H9 (cell line): ENCODE measurements at regions not wholly inside any gene's neighbourhood (a gene's known extent, or its start where the extent isn't known, plus 50 kb on each side); places are given as distances from the start of the nearest gene placed in this dataset.

Experiments used
- DNase-seq: peaks from one replicate; pipeline ENCODE4 v3.0.0-alpha.2; 2017
- H2AFZ ChIP-seq: one replicate; pipeline ENCODE4 v1.6.1; 2013; ENCODE audit warnings: mild to moderate bottlenecking, low read length, control low read depth, moderate library complexity
- H2AK5ac ChIP-seq: 2 replicates; pipeline ENCODE4 v1.6.1; 2013; ENCODE audit warnings: low read length, control low read depth, mixed read lengths; ENCODE audit not compliant: insufficient read length
- H2BK120ac ChIP-seq: one replicate; pipeline ENCODE4 v1.6.1; 2013; ENCODE audit warnings: low read depth, mild to moderate bottlenecking, low read length, control low read depth, inconsistent platforms; ENCODE audit not compliant: poor library complexity, severe bottlenecking
- H2BK12ac ChIP-seq: 2 replicates; pipeline ENCODE4 v1.6.1; 2013; ENCODE audit warnings: low read length, control low read depth, mixed read lengths, low read depth; ENCODE audit not compliant: insufficient read length
- H2BK15ac ChIP-seq: 2 replicates; pipeline ENCODE4 v1.6.1; 2013; ENCODE audit warnings: low read depth, low read length, control low read depth
- H2BK20ac ChIP-seq: one replicate; pipeline ENCODE4 v1.6.1; 2013; ENCODE audit warnings: low read depth, mild to moderate bottlenecking, low read length, control low read depth, inconsistent platforms; ENCODE audit not compliant: poor library complexity, severe bottlenecking
- H2BK5ac ChIP-seq: 2 replicates; pipeline ENCODE4 v1.6.1; 2013; ENCODE audit warnings: low read length, control low read depth, mixed read lengths; ENCODE audit not compliant: insufficient read length
- H3K14ac ChIP-seq: 2 replicates; pipeline ENCODE4 v1.6.1; 2013; ENCODE audit warnings: low read length, control low read depth; ENCODE audit not compliant: insufficient read depth
- H3K18ac ChIP-seq: 2 replicates; pipeline ENCODE4 v1.6.1; 2013; ENCODE audit warnings: low read depth, mild to moderate bottlenecking, mixed read lengths, low read length, control low read depth; ENCODE audit not compliant: insufficient read length
- H3K23ac ChIP-seq: 2 replicates; pipeline ENCODE4 v1.6.1; 2013; ENCODE audit warnings: low read length, control low read depth, mixed read lengths, low read depth; ENCODE audit not compliant: insufficient read length
- H3K23me2 ChIP-seq: 2 replicates; pipeline ENCODE4 v1.6.1; 2013; ENCODE audit warnings: low read depth, mild to moderate bottlenecking, mixed read lengths, low read length, control low read depth; ENCODE audit not compliant: insufficient read length, poor library complexity, severe bottlenecking
- H3K27ac ChIP-seq: 2 replicates; pipeline ENCODE4 v1.5.1; 2013; ENCODE audit warnings: low read length, control low read depth, mixed read lengths, low read depth; ENCODE audit not compliant: insufficient read length
- H3K27me3 ChIP-seq: 2 replicates; pipeline ENCODE4 v1.6.1; 2013; ENCODE audit warnings: low read length, control low read depth, inconsistent platforms; ENCODE audit not compliant: insufficient read depth
- H3K4ac ChIP-seq: 2 replicates; pipeline ENCODE4 v1.6.1; 2013; ENCODE audit warnings: low read depth, mild to moderate bottlenecking, control low read depth, inconsistent platforms, low read length, moderate library complexity
- H3K4me1 ChIP-seq: 2 replicates; pipeline ENCODE4 v1.6.1; 2013; ENCODE audit warnings: low read length, control low read depth, inconsistent platforms; ENCODE audit not compliant: insufficient read depth
- H3K4me2 ChIP-seq: 2 replicates; pipeline ENCODE4 v1.6.1; 2013; ENCODE audit warnings: low read length, control low read depth, mixed read lengths; ENCODE audit not compliant: insufficient read length, insufficient read depth
- H3K56ac ChIP-seq: 2 replicates; pipeline ENCODE4 v1.6.1; 2013; ENCODE audit warnings: low read depth, mild to moderate bottlenecking, mixed read lengths, low read length, control low read depth; ENCODE audit not compliant: insufficient read length
- H3K79me1 ChIP-seq: 2 replicates; pipeline ENCODE4 v1.6.1; 2013; ENCODE audit warnings: low read depth, mild to moderate bottlenecking, moderate library complexity, low read length, control low read depth, inconsistent platforms; ENCODE audit not compliant: insufficient read depth, poor library complexity, severe bottlenecking
- H3K79me2 ChIP-seq: 2 replicates; pipeline ENCODE4 v1.6.1; 2013; ENCODE audit warnings: low read length, control low read depth, inconsistent platforms; ENCODE audit not compliant: insufficient read depth
- H3K9ac ChIP-seq: 2 replicates; pipeline ENCODE4 v1.6.1; 2013; ENCODE audit warnings: low read length, control low read depth, mixed read lengths; ENCODE audit not compliant: insufficient read length; ENCODE audit errors: extremely low read depth
- H3K9me3 ChIP-seq: one replicate; pipeline ENCODE4 v1.6.1; 2013; ENCODE audit warnings: low read depth, low read length, inconsistent platforms; ENCODE audit not compliant: control insufficient read depth
- H3T11ph ChIP-seq: one replicate; pipeline ENCODE4 v1.6.1; 2013; ENCODE audit warnings: mild to moderate bottlenecking, low read length, control low read depth, inconsistent platforms
- H4K20me1 ChIP-seq: one replicate; pipeline ENCODE4 v1.6.1; 2013; ENCODE audit not compliant: control insufficient read depth, insufficient read length, insufficient read depth
- H4K5ac ChIP-seq: 2 replicates; pipeline ENCODE4 v1.6.1; 2013; ENCODE audit warnings: low read depth, mild to moderate bottlenecking, mixed read lengths, low read length, control low read depth; ENCODE audit not compliant: insufficient read length
- H4K8ac ChIP-seq: replicated peaks from 2 replicates; pipeline ENCODE4 v1.6.1; 2013; ENCODE audit warnings: low read length, control low read depth, mixed read lengths, low read depth; ENCODE audit not compliant: insufficient read length
- H4K91ac ChIP-seq: 2 replicates; pipeline ENCODE4 v1.6.1; 2013; ENCODE audit warnings: low read depth, mild to moderate bottlenecking, moderate library complexity, mixed read lengths, low read length, control low read depth; ENCODE audit not compliant: insufficient read length
- H3K27ac Mint-ChIP-seq, 3 experiments: 2 replicates in 2 of 3; 3 replicates in 1 of 3; pipeline ENCODE4 v1.8.0; 2020 to 2021; ENCODE audit warnings: mixed read lengths in 3 of 3, mild to moderate bottlenecking in 1 of 3, moderate library complexity in 1 of 3
- H3K27me3 Mint-ChIP-seq: 2 replicates; pipeline ENCODE4 v1.8.0; 2021; ENCODE audit warnings: low read depth, mild to moderate bottlenecking, moderate library complexity, mixed read lengths
- H3K36me3 Mint-ChIP-seq, 3 experiments: 2 replicates in 2 of 3; 3 replicates in 1 of 3; pipeline ENCODE4 v1.8.0; 2020 to 2021; ENCODE audit warnings: low read depth in 3 of 3, mixed read lengths in 3 of 3; ENCODE audit not compliant: insufficient read depth in 1 of 3
- H3K4me1 Mint-ChIP-seq, 2 experiments: 2 replicates each; pipeline ENCODE4 v1.8.0; 2020; ENCODE audit warnings: mixed read lengths in 2 of 2
- H3K4me3 Mint-ChIP-seq, 2 experiments: 2 replicates in 1 of 2; 3 replicates in 1 of 2; pipeline ENCODE4 v1.8.0; 2020 to 2021; ENCODE audit warnings: mild to moderate bottlenecking in 2 of 2, mixed read lengths in 2 of 2, moderate library complexity in 1 of 2
- H3K9me3 Mint-ChIP-seq, 2 experiments: 2 replicates in 1 of 2; 3 replicates in 1 of 2; pipeline ENCODE4 v1.8.0; 2020; ENCODE audit warnings: mild to moderate bottlenecking in 2 of 2, mixed read lengths in 2 of 2, moderate library complexity in 1 of 2
- CTCF ChIP-seq: fragments of 200-600 bp; sonication (generic); conservative IDR thresholded peaks from 3 replicates; pipeline ENCODE4 v1.8.0; 2021; ENCODE audit warnings: antibody characterized with exemption, mild to moderate bottlenecking
- WGBS: extraction: QIAGEN DNeasy Blood & Tissue Kit; methylation state at CpG from one replicate; pipeline ENCODE4 v1.1.7; 2013; ENCODE audit warnings: missing lambda C conversion rate, low lambda C conversion rate, mixed read lengths; ENCODE audit not compliant: insufficient read length; ENCODE audit errors: extremely low coverage; 5-methylcytosine and 5-hydroxymethylcytosine counted together

- no peak overlapping the region for H3K9ac ChIP-seq
- H3K4me1 ChIP-seq, result peaks cover 5% of the 10 kb centered on the region; the same call in 1 of the 2 replicates
- no peaks in the 10 kb centered on the region for H3K23me2 ChIP-seq
- no peaks in the 10 kb centered on the region for H3K79me2 ChIP-seq
- Mint-ChIP-seq H3K27me3 (peaks cover 2% of the 10 kb centered on the region; the same call in 1 of the 2 replicates), H3K4me3 (no peak overlapping the region), H3K36me3 (no peaks in the 10 kb centered on the region; a peak in 1 of 7 replicates), H3K9me3 (no peaks in the 10 kb centered on the region; a peak in 1 of 5 replicates), H3K4me1 (peaks cover 19 to 36% of the 10 kb centered on the region in 2 experiments), H3K27ac (no peak overlapping the region; a peak in 1 of 7 replicates)
- no peak overlapping the region for H2BK5ac ChIP-seq
- H2BK20ac ChIP-seq, result no peak overlapping the region
- H3K4me2 ChIP-seq, result no peak overlapping the region
- H4K20me1 ChIP-seq, result no peaks in the 10 kb centered on the region
- H2BK12ac ChIP-seq, result no peak overlapping the region
- H3K56ac ChIP-seq, result no peak overlapping the region
- no CpG with 5 or more reads among the region's 8 CpGs for WGBS
- H4K8ac ChIP-seq, result no peak overlapping the region
- no peak overlapping the region for H2BK120ac ChIP-seq
- H2AK5ac ChIP-seq, result no peak overlapping the region
- H3K4ac ChIP-seq, result no peak overlapping the region
- no peak overlapping the region for H3T11ph ChIP-seq
- H2BK15ac ChIP-seq, result no peak overlapping the region
- peak; percentile 52 for DNase-seq
- H3K27ac ChIP-seq, result no peak overlapping the region
- no peaks in the 10 kb centered on the region for H3K9me3 ChIP-seq
- H4K5ac ChIP-seq, result no peak overlapping the region
- H3K23ac ChIP-seq, result no peak overlapping the region
- H3K27me3 ChIP-seq, result no peaks in the 10 kb centered on the region
- no peak overlapping the region for H2AFZ ChIP-seq
- no peaks in the 10 kb centered on the region for H3K79me1 ChIP-seq
- H3K14ac ChIP-seq, result no peak overlapping the region
- H3K18ac ChIP-seq, result no peak overlapping the region
- 0 out of 3 replicates have a peak, but pooled peaks have one; percentile 21 for TF ChIP-seq CTCF
- no peak overlapping the region for H4K91ac ChIP-seq
Observed at GRCh38 chr2:216792222-216793021, 67.4 kb downstream of the TNP1 start.
